Effector CD4-positive, alpha-beta T cell (primary cell): ENCODE measurements at regions not wholly inside any gene's neighbourhood (a gene's known extent, or its start where the extent isn't known, plus 50 kb on each side); places are given as distances from the start of the nearest gene placed in this dataset.

Experiments
- DNase-seq: peaks from one replicate; pipeline ENCODE4 v3.0.0-alpha.2; 2020

- DNase-seq = no peak
Measured at GRCh38 chr3:72186400-72186855, 401.5 kb upstream of the PROK2 start.

GRCh38 chr3:72185549-72186399, 400.8 kb upstream of the PROK2 start:
- no peak for DNase-seq

- no peak for DNase-seq
Measured at GRCh38 chr3:72183489-72183888, 398.5 kb upstream of the PROK2 start.

GRCh38 chr3:72182206-72182605, 397.3 kb upstream of the PROK2 start:
- no peak for DNase-seq

- no peak for DNase-seq
Measured at GRCh38 chr3:72181251-72181650, 396.3 kb upstream of the PROK2 start.

GRCh38 chr3:72180405-72180804, 395.5 kb upstream of the PROK2 start:
- DNase-seq = no peak

- no peak for DNase-seq
Measured at GRCh38 chr3:72179107-72179464, 394.1 kb upstream of the PROK2 start.

- DNase-seq = no peak
Measured at GRCh38 chr3:72178463-72179106, 393.6 kb upstream of the PROK2 start.

- no peak for DNase-seq
Measured at GRCh38 chr3:72177075-72178050, 392.4 kb upstream of the PROK2 start.

GRCh38 chr3:72176537-72177041, 391.6 kb upstream of the PROK2 start:
- DNase-seq = no peak

GRCh38 chr3:72175296-72175858, 390.4 kb upstream of the PROK2 start:
- no peak for DNase-seq

- no peak for DNase-seq
Measured at GRCh38 chr3:72174890-72175289, 389.9 kb upstream of the PROK2 start.

- DNase-seq = no peak
Measured at GRCh38 chr3:72174040-72174439, 389.1 kb upstream of the PROK2 start.

GRCh38 chr3:72171946-72172345, 387.0 kb upstream of the PROK2 start:
- no peak for DNase-seq

- no peak for DNase-seq
Measured at GRCh38 chr3:72171463-72171881, 386.5 kb upstream of the PROK2 start.

- no peak for DNase-seq
Measured at GRCh38 chr3:72169561-72170472, 384.9 kb upstream of the PROK2 start.

- DNase-seq = no peak
Measured at GRCh38 chr3:72169120-72169519, 384.2 kb upstream of the PROK2 start.

GRCh38 chr3:72165808-72166207, 380.9 kb upstream of the PROK2 start:
- DNase-seq = no peak

- DNase-seq = no peak
Measured at GRCh38 chr3:72165317-72165716, 380.4 kb upstream of the PROK2 start.

GRCh38 chr3:72164635-72164978, 379.7 kb upstream of the PROK2 start:
- DNase-seq = no peak

GRCh38 chr3:72163809-72164634, 379.1 kb upstream of the PROK2 start:
- no peak for DNase-seq
